C4-2B (cell line): ENCODE measurements at regions not wholly inside any gene's neighbourhood (a gene's known extent, or its start where the extent isn't known, plus 50 kb on each side); places are given as distances from the start of the nearest gene placed in this dataset.

ENCODE experiments used
- H3K27ac ChIP-seq: fragments of 450-650 bp; 2 replicates; pipeline ENCODE4 v1.5.1; 2017
- CTCF ChIP-seq: fragments of 450-650 bp; conservative IDR thresholded peaks from 2 replicates; pipeline ENCODE4 v1.5.1; 2017; ENCODE audit warnings: mild to moderate bottlenecking
- ZFX ChIP-seq: fragments of 450-650 bp; IDR thresholded peaks from 2 replicates; pipeline ENCODE4 v1.6.1; 2017

GRCh38 chr12:29990971-29991370 is 207.2 kb upstream of the TMTC1 start:
- no peak overlapping the region for H3K27ac ChIP-seq
- TF ChIP-seq CTCF (no peak), ZFX (no peak)

DNA sequence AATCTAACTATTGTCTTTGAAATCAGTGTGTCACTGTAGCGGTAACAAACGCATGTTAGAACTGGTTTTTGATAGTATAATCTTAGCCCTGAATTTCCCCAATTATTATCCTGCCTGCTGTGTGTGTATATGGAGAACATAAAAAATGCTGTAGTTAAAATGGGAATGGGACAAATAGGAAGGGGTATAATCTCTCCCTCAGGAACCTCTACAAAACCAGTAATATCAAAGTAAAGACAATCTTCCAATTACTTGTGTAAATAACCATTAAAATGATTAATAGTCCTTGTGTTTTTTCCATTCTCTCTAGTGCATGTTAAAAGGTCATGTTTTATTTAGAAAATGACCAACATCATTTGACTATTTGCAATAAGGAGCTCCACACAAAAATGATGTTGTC is 200.1 kb upstream of the TMTC1 start:
- H3K27ac ChIP-seq: no peak overlapping the region
- TF ChIP-seq CTCF: no peak
- no peak for TF ChIP-seq ZFX

GRCh38 chr12:29980304-29980703 is 196.6 kb upstream of the TMTC1 start:
- no peak for TF ChIP-seq CTCF
- no peak for TF ChIP-seq ZFX
- H3K27ac ChIP-seq: no peak overlapping the region

- H3K27ac ChIP-seq: no peak overlapping the region
- TF ChIP-seq CTCF (no peak), ZFX (no peak)
These were observed 187.7 kb upstream of the TMTC1 start for GRCh38 chr12:29971446-29971845.

DNA sequence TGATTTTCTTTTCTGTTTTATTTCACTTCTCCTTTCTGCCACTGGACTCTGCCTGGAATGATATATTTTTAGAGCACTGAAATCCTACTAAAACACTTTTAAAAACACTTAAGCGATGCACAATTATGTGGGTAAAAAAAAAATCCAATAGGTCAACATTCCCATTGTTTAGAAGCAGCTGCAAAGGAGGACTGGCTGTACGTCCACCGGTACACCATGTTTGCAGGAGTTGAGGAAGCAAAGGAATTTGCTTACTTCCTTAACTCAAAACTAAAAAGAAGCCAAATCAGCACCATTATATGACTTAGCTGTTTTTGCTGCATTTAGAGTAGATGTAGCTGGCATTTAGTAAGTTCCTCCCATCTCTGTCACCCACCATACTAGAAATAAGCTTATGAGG is 186.8 kb upstream of the TMTC1 start:
- no peak overlapping the region for H3K27ac ChIP-seq
- TF ChIP-seq CTCF (no peak), ZFX (no peak)

- TF ChIP-seq CTCF (no peak), ZFX (no peak)
- H3K27ac ChIP-seq: no peak overlapping the region
These were observed 178.7 kb upstream of the TMTC1 start for GRCh38 chr12:29962276-29963035.

DNA sequence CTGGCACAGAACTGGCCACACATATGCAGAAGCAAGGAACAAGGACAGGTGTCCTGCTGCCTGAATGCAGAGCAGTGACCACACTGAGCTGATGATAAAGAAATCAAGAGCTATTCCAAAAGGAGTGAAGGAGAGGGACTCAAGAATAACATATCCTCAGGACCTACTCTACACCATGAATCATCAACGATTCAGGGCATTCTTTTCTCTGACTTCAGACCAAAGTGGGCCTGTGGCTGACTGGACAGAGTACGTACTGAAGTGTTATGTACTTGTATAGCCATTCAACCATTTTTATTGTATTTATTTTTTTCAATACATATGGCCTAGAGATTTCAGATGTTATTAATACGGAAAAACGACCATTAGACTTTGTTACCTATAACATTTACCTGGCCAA is 177.5 kb upstream of the TMTC1 start:
- no peak overlapping the region for H3K27ac ChIP-seq
- no peak for TF ChIP-seq ZFX
- TF ChIP-seq CTCF: no peak
